GM23338 (cell line): ENCODE measurements at regions not wholly inside any gene's neighbourhood (a gene's known extent, or its start where the extent isn't known, plus 50 kb on each side); places are given as distances from the start of the nearest gene placed in this dataset.

ENCODE experiments used
- ATAC-seq: fragments of 200-7000 bp; cut with Tn5 transposase; 3 replicates; pipeline ENCODE4 v1.9.1; 2020
- DNase-seq: peaks from one replicate; pipeline ENCODE4 v3.0.0-alpha.2; 2015; ENCODE audit warnings: low spot score
- H2AFZ ChIP-seq: fragments of 200-600 bp; sonication (generic); 2 replicates; pipeline ENCODE4 v1.8.0; 2016; ENCODE audit warnings: antibody characterized with exemption, mild to moderate bottlenecking, moderate library complexity
- H3F3A ChIP-seq: fragments of 200-600 bp; sonication (generic); replicated peaks from 2 replicates; pipeline ENCODE4 v1.8.0; 2017; ENCODE audit warnings: antibody characterized with exemption, mixed run types, low read depth
- H3K27ac ChIP-seq: fragments of 200-600 bp; sonication (generic); 2 replicates; pipeline ENCODE4 v1.6.1; 2016; ENCODE audit warnings: low read depth
- H3K27me3 ChIP-seq: fragments of 200-600 bp; sonication (generic); 2 replicates; pipeline ENCODE4 v1.8.0; 2016; ENCODE audit warnings: mild to moderate bottlenecking, mixed run types, moderate library complexity; ENCODE audit not compliant: insufficient read depth
- H3K36me3 ChIP-seq: fragments of 200-600 bp; sonication (generic); 2 replicates; pipeline ENCODE4 v1.8.0; 2016; ENCODE audit warnings: mild to moderate bottlenecking; ENCODE audit not compliant: insufficient read depth
- H3K4me1 ChIP-seq: fragments of 200-600 bp; sonication (generic); 2 replicates; pipeline ENCODE4 v1.8.0; 2016; ENCODE audit warnings: mild to moderate bottlenecking, moderate library complexity; ENCODE audit not compliant: insufficient read depth
- H3K4me2 ChIP-seq: fragments of 200-600 bp; sonication (generic); 2 replicates; pipeline ENCODE4 v1.7.1; 2017; ENCODE audit warnings: mixed run types
- H3K4me3 ChIP-seq: fragments of 200-600 bp; sonication (generic); 2 replicates; pipeline ENCODE4 v1.6.1; 2016; ENCODE audit warnings: mixed run types
- H3K79me2 ChIP-seq: fragments of 200-600 bp; sonication (generic); replicated peaks from 2 replicates; pipeline ENCODE4 v1.8.0; 2017; ENCODE audit warnings: mild to moderate bottlenecking; ENCODE audit not compliant: insufficient read depth
- H3K9me2 ChIP-seq: fragments of 200-600 bp; sonication (generic); 2 replicates; pipeline ENCODE4 v1.8.0; 2017; ENCODE audit not compliant: insufficient read depth
- H4K20me1 ChIP-seq: fragments of 200-600 bp; sonication (generic); replicated peaks from 2 replicates; pipeline ENCODE4 v1.8.0; 2017; ENCODE audit warnings: mild to moderate bottlenecking; ENCODE audit not compliant: insufficient read depth
- H3K27ac Mint-ChIP-seq: 2 replicates; pipeline ENCODE4 v1.8.0; 2020; ENCODE audit warnings: inconsistent platforms, mild to moderate bottlenecking, moderate library complexity, mixed read lengths
- H3K27me3 Mint-ChIP-seq: 3 replicates; pipeline ENCODE4 v1.8.0; 2022; ENCODE audit warnings: low read depth, mild to moderate bottlenecking, moderate library complexity, mixed read lengths, inconsistent platforms; ENCODE audit not compliant: insufficient read depth, poor library complexity
- H3K36me3 Mint-ChIP-seq: 3 replicates; pipeline ENCODE4 v1.8.0; 2021; ENCODE audit warnings: low read depth, mild to moderate bottlenecking, inconsistent platforms, moderate library complexity, mixed read lengths
- H3K4me1 Mint-ChIP-seq: 3 replicates; pipeline ENCODE4 v1.8.0; 2020; ENCODE audit warnings: mild to moderate bottlenecking, inconsistent platforms, mixed read lengths
- H3K4me3 Mint-ChIP-seq: 3 replicates; pipeline ENCODE4 v1.8.0; 2021; ENCODE audit warnings: moderate library complexity, mild to moderate bottlenecking, inconsistent platforms, mixed read lengths
- H3K9me3 Mint-ChIP-seq: 3 replicates; pipeline ENCODE4 v1.8.0; 2020; ENCODE audit warnings: moderate library complexity, mild to moderate bottlenecking, inconsistent platforms, mixed read lengths
- CREB1 ChIP-seq: fragments of 250-450 bp; sonication (Bioruptor Pico); IDR thresholded peaks from 2 replicates; pipeline ENCODE4 v1.5.0; 2020; ENCODE audit warnings: low read depth, mild to moderate bottlenecking, moderate library complexity
- EZH2 ChIP-seq: fragments of 200-600 bp; sonication (generic); IDR thresholded peaks from one replicate; pipeline ENCODE4 v1.8.0; 2017; ENCODE audit warnings: antibody characterized with exemption, mild to moderate bottlenecking, low read depth; ENCODE audit not compliant: unreplicated experiment
- EZH2phosphoT487 ChIP-seq: fragments of 200-600 bp; sonication (generic); IDR thresholded peaks from one replicate; pipeline ENCODE4 v1.8.1; 2018; ENCODE audit warnings: antibody characterized with exemption; ENCODE audit not compliant: unreplicated experiment
- JUNB ChIP-seq: IDR thresholded peaks from one replicate; pipeline ENCODE4 v1.6.1; 2016; ENCODE audit warnings: antibody characterized with exemption; ENCODE audit not compliant: unreplicated experiment
- NANOG ChIP-seq: IDR thresholded peaks from 2 replicates; pipeline ENCODE4 v1.6.1; 2016; ENCODE audit warnings: antibody characterized with exemption, borderline replicate concordance
- POLR2AphosphoS5 ChIP-seq: IDR thresholded peaks from 2 replicates; pipeline ENCODE4 v1.6.1; 2016; ENCODE audit warnings: antibody characterized with exemption, low read depth
- ZNF114 ChIP-seq: fragments of 250-450 bp; sonication (Bioruptor Pico); IDR thresholded peaks from 2 replicates; pipeline ENCODE4 v1.5.0; 2020; ENCODE audit warnings: mild to moderate bottlenecking, moderate library complexity
- ZNF331 ChIP-seq: fragments of 250-450 bp; sonication (Bioruptor Pico); IDR thresholded peaks from 2 replicates; pipeline ENCODE4 v1.5.0; 2020; ENCODE audit warnings: low read depth, mild to moderate bottlenecking, moderate library complexity
- TF ChIP-seq, protein P1 (sequence below): fragments of 250-450 bp; sonication (Bioruptor Pico); IDR thresholded peaks from 2 replicates; pipeline ENCODE4 v1.5.0; 2020; ENCODE audit warnings: mild to moderate bottlenecking, moderate library complexity
- TF ChIP-seq, protein P2 (sequence below), 2 experiments: fragments of 200-600 bp in 1 of 2; sonication (generic) in 1 of 2; conservative IDR thresholded peaks; 2 replicates each; pipeline versions ENCODE4 v1.5.1 to v1.6.1; 2016 to 2017; ENCODE audit warnings: antibody characterized with exemption in 2 of 2, low read depth in 2 of 2, mild to moderate bottlenecking in 2 of 2, moderate library complexity in 1 of 2
- TF ChIP-seq, protein P3 (sequence below): IDR thresholded peaks from one replicate; pipeline ENCODE4 v1.6.1; 2018; ENCODE audit warnings: antibody characterized with exemption; ENCODE audit not compliant: unreplicated experiment

DNA sequence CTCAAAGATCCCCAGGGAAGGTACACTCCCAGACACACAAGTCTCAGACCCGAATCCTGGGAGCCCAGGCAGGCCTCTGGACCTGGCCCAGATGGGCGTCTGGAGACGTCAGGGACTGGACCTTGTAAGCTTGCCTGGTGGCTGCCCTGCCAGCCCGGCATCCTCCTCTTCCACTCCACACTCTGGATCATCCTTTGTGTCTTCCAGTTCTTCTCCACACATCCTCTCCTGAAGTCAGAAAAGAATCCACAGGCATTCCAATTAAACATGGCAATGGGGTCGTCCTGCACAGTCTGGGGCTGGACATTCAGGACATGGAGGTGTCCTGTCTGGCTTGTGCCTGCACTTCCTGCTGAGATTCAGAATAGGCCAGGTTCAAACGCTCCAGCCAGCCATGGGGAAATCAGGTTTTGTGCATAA lies 208.8 kb upstream of the IGF1R start (continued):
- TF ChIP-seq, protein P1, sequence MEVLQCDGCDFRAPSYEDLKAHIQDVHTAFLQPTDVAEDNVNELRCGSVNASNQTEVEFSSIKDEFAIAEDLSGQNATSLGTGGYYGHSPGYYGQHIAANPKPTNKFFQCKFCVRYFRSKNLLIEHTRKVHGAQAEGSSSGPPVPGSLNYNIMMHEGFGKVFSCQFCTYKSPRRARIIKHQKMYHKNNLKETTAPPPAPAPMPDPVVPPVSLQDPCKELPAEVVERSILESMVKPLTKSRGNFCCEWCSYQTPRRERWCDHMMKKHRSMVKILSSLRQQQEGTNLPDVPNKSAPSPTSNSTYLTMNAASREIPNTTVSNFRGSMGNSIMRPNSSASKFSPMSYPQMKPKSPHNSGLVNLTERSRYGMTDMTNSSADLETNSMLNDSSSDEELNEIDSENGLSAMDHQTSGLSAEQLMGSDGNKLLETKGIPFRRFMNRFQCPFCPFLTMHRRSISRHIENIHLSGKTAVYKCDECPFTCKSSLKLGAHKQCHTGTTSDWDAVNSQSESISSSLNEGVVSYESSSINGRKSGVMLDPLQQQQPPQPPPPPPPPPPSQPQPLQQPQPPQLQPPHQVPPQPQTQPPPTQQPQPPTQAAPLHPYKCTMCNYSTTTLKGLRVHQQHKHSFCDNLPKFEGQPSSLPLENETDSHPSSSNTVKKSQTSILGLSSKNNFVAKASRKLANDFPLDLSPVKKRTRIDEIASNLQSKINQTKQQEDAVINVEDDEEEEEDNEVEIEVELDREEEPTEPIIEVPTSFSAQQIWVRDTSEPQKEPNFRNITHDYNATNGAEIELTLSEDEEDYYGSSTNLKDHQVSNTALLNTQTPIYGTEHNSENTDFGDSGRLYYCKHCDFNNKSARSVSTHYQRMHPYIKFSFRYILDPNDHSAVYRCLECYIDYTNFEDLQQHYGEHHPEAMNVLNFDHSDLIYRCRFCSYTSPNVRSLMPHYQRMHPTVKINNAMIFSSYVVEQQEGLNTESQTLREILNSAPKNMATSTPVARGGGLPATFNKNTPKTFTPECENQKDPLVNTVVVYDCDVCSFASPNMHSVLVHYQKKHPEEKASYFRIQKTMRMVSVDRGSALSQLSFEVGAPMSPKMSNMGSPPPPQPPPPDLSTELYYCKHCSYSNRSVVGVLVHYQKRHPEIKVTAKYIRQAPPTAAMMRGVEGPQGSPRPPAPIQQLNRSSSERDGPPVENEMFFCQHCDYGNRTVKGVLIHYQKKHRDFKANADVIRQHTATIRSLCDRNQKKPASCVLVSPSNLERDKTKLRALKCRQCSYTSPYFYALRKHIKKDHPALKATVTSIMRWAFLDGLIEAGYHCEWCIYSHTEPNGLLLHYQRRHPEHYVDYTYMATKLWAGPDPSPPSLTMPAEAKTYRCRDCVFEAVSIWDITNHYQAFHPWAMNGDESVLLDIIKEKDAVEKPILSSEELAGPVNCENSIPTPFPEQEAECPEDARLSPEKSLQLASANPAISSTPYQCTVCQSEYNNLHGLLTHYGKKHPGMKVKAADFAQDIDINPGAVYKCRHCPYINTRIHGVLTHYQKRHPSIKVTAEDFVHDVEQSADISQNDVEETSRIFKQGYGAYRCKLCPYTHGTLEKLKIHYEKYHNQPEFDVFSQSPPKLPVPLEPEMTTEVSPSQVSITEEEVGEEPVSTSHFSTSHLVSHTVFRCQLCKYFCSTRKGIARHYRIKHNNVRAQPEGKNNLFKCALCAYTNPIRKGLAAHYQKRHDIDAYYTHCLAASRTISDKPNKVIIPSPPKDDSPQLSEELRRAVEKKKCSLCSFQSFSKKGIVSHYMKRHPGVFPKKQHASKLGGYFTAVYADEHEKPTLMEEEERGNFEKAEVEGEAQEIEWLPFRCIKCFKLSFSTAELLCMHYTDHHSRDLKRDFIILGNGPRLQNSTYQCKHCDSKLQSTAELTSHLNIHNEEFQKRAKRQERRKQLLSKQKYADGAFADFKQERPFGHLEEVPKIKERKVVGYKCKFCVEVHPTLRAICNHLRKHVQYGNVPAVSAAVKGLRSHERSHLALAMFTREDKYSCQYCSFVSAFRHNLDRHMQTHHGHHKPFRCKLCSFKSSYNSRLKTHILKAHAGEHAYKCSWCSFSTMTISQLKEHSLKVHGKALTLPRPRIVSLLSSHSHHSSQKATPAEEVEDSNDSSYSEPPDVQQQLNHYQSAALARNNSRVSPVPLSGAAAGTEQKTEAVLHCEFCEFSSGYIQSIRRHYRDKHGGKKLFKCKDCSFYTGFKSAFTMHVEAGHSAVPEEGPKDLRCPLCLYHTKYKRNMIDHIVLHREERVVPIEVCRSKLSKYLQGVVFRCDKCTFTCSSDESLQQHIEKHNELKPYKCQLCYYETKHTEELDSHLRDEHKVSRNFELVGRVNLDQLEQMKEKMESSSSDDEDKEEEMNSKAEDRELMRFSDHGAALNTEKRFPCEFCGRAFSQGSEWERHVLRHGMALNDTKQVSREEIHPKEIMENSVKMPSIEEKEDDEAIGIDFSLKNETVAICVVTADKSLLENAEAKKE (CRISPR knock-in tag): no peak
- TF ChIP-seq POLR2AphosphoS5: no peak
- TF ChIP-seq EZH2phosphoT487: no peak
- no peak for TF ChIP-seq ZNF331
- TF ChIP-seq JUNB: no peak
- no peak for TF ChIP-seq NANOG
- TF ChIP-seq, protein P2, sequence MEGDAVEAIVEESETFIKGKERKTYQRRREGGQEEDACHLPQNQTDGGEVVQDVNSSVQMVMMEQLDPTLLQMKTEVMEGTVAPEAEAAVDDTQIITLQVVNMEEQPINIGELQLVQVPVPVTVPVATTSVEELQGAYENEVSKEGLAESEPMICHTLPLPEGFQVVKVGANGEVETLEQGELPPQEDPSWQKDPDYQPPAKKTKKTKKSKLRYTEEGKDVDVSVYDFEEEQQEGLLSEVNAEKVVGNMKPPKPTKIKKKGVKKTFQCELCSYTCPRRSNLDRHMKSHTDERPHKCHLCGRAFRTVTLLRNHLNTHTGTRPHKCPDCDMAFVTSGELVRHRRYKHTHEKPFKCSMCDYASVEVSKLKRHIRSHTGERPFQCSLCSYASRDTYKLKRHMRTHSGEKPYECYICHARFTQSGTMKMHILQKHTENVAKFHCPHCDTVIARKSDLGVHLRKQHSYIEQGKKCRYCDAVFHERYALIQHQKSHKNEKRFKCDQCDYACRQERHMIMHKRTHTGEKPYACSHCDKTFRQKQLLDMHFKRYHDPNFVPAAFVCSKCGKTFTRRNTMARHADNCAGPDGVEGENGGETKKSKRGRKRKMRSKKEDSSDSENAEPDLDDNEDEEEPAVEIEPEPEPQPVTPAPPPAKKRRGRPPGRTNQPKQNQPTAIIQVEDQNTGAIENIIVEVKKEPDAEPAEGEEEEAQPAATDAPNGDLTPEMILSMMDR (conservative IDR thresholded peaks at IDR 0.05; ENCODE audit: low read depth in 2 of 2): no peak

DNA sequence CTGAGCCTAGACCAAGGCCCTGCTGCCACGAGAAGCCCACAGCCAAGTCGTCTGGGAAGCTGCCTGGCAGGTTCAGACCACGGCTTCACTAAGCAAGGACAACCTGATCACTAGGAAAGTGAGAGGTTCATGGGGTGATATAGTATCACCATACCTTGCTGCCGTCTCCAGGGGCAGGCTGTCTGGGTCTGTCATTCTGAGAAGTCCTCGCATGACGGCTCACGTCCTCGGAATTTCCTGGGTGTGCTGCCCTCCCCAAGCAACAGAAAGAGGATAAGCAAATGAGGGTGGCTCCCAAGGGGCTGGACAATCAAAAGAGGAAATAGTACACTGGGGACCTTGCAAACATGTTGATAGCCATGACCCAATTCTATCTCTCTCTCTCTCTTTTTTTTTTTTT lies 207.4 kb upstream of the IGF1R start:
- no peak overlapping the region for H3K4me3 ChIP-seq
- peaks cover 4% of the 10 kb centered on the region for H3K27me3 Mint-ChIP-seq
- H3K36me3 Mint-ChIP-seq: no peaks in the 10 kb centered on the region
- no peak overlapping the region for H3K4me3 Mint-ChIP-seq
- H3K9me3 Mint-ChIP-seq: peaks cover 5% of the 10 kb centered on the region; the same call in 2 of the 3 replicates
- no peaks in the 10 kb centered on the region for H3F3A ChIP-seq
- H3K9me2 ChIP-seq: 0 out of 2 replicates have a peak, but pooled peaks cover 4% of the 10 kb centered on the region
- H3K4me1 Mint-ChIP-seq: peaks cover 11% of the 10 kb centered on the region; the same call in 2 of the 3 replicates
- no peaks in the 10 kb centered on the region for H3K4me1 ChIP-seq
- H3K4me2 ChIP-seq: no peak overlapping the region
- H3K27me3 ChIP-seq: no peaks in the 10 kb centered on the region
- H2AFZ ChIP-seq: no peak overlapping the region
- no peak overlapping the region for H3K27ac ChIP-seq
- H4K20me1 ChIP-seq: no peaks in the 10 kb centered on the region
- DNase-seq: no peak
- no peaks in the 10 kb centered on the region for H3K36me3 ChIP-seq
- ATAC-seq: no peak
- H3K79me2 ChIP-seq: no peaks in the 10 kb centered on the region
- H3K27ac Mint-ChIP-seq: no peak overlapping the region
- TF ChIP-seq ZNF114: no peak
- TF ChIP-seq NANOG: no peak
- no peak for TF ChIP-seq CREB1 (CRISPR knock-in tag)
- TF ChIP-seq POLR2AphosphoS5: no peak
- TF ChIP-seq, protein P3, sequence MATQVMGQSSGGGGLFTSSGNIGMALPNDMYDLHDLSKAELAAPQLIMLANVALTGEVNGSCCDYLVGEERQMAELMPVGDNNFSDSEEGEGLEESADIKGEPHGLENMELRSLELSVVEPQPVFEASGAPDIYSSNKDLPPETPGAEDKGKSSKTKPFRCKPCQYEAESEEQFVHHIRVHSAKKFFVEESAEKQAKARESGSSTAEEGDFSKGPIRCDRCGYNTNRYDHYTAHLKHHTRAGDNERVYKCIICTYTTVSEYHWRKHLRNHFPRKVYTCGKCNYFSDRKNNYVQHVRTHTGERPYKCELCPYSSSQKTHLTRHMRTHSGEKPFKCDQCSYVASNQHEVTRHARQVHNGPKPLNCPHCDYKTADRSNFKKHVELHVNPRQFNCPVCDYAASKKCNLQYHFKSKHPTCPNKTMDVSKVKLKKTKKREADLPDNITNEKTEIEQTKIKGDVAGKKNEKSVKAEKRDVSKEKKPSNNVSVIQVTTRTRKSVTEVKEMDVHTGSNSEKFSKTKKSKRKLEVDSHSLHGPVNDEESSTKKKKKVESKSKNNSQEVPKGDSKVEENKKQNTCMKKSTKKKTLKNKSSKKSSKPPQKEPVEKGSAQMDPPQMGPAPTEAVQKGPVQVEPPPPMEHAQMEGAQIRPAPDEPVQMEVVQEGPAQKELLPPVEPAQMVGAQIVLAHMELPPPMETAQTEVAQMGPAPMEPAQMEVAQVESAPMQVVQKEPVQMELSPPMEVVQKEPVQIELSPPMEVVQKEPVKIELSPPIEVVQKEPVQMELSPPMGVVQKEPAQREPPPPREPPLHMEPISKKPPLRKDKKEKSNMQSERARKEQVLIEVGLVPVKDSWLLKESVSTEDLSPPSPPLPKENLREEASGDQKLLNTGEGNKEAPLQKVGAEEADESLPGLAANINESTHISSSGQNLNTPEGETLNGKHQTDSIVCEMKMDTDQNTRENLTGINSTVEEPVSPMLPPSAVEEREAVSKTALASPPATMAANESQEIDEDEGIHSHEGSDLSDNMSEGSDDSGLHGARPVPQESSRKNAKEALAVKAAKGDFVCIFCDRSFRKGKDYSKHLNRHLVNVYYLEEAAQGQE: no peak
- no peak for TF ChIP-seq EZH2
- no peak for TF ChIP-seq ZNF331
- no peak for TF ChIP-seq EZH2phosphoT487
- TF ChIP-seq, protein P2 (conservative IDR thresholded peaks at IDR 0.05; ENCODE audit: low read depth in 2 of 2): no peak
